Erythroblast (primary cell): ENCODE measurements at regions not wholly inside any gene's neighbourhood (a gene's known extent, or its start where the extent isn't known, plus 50 kb on each side); places are given as distances from the start of the nearest gene placed in this dataset.

Experiments
- GATA1 ChIP-seq: IDR thresholded peaks from 2 replicates; pipeline ENCODE4 v1.6.1; 2011; ENCODE audit warnings: low read depth, mild to moderate bottlenecking, control low read depth, low read length, moderate library complexity
- POLR2A ChIP-seq: IDR thresholded peaks from 2 replicates; pipeline ENCODE4 v1.6.1; 2011; ENCODE audit warnings: mild to moderate bottlenecking, low read length

DNA sequence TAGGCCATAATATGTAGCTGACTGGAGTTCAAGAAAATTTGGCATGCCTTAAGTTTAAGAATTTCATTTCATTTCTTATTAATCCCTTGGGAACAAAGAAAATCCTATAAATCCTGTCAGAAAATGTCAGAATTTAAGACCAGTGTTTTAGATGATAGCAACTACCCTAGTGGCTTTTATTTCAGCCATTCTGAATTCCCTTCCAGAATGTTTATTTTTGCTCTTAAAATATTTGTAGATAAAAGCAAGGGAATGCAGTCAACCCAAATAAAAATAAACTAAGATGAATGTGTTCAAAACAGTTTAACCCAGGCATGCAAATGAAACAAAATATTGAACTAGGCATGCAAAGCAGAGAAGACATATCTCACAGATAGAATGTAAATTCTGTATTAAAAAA is 356.9 kb upstream of the LRRC4C start:
- TF ChIP-seq POLR2A (no peak), GATA1 (no peak)
